ENCODE measurements at regions not wholly inside any gene's neighbourhood (a gene's known extent, or its start where the extent isn't known, plus 50 kb on each side); places are given as distances from the start of the nearest gene placed in this dataset.

DNA sequence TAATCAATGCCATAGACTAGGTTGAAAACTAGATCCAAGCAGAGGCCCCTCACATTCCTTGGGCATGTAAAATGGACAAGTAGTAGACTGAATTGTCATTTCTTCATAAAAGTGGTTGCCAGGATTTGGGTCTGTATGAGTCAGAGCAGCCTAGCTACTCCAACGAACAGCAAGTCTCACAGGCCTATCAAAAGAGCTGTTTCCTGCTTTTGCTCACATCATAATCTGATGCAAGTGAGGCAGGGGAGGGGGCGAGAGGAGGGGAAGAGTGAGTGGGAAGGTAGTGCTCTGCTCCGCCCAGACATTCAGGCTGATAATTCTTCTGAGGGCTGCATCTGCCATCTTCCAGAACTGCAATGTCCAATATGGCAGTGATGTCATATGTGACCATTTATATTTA lies 228.9 kb upstream of the PRICKLE2 start:
- TF ChIP-seq, protein P1, sequence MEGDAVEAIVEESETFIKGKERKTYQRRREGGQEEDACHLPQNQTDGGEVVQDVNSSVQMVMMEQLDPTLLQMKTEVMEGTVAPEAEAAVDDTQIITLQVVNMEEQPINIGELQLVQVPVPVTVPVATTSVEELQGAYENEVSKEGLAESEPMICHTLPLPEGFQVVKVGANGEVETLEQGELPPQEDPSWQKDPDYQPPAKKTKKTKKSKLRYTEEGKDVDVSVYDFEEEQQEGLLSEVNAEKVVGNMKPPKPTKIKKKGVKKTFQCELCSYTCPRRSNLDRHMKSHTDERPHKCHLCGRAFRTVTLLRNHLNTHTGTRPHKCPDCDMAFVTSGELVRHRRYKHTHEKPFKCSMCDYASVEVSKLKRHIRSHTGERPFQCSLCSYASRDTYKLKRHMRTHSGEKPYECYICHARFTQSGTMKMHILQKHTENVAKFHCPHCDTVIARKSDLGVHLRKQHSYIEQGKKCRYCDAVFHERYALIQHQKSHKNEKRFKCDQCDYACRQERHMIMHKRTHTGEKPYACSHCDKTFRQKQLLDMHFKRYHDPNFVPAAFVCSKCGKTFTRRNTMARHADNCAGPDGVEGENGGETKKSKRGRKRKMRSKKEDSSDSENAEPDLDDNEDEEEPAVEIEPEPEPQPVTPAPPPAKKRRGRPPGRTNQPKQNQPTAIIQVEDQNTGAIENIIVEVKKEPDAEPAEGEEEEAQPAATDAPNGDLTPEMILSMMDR (CRISPR knock-in tag; IDR thresholded peaks at IDR 0.05), result no peak
- TF ChIP-seq ZNF644 (CRISPR knock-in tag; IDR thresholded peaks at IDR 0.05; ENCODE audit: low read depth) (no peak), EZH2 (conservative IDR thresholded peaks at IDR 0.05; ENCODE audit: low read depth, low read length) (no peak), ZFP36L2 (CRISPR knock-in tag; IDR thresholded peaks at IDR 0.05) (no peak), CHD2 (IDR thresholded peaks at IDR 0.05; ENCODE audit: low read depth, low read length) (no peak), REST (IDR thresholded peaks at IDR 0.05; ENCODE audit: borderline replicate concordance in 1 of 2, low read depth in 1 of 2, low read length in 2 of 2) (no peak), EP300 (IDR thresholded peaks at IDR 0.05; ENCODE audit: low read depth in 2 of 2, low read length in 2 of 2) (no peak), EP300 (CRISPR knock-in tag; IDR thresholded peaks at IDR 0.05; ENCODE audit: borderline replicate concordance) (no peak), ZNF180 (CRISPR knock-in tag; IDR thresholded peaks at IDR 0.05; ENCODE audit: borderline replicate concordance, low read depth) (no peak), POLR2A (IDR thresholded peaks at IDR 0.05; ENCODE audit: insufficient read depth in 1 of 2, low read depth in 2 of 2, low read length in 2 of 2) (no peak), ZNF576 (CRISPR knock-in tag; IDR thresholded peaks at IDR 0.05) (no peak), ZNF430 (CRISPR knock-in tag; IDR thresholded peaks at IDR 0.05) (no peak)

All from HepG2 (cell line).